GM12878 (cell line): ENCODE measurements at regions not wholly inside any gene's neighbourhood (a gene's known extent, or its start where the extent isn't known, plus 50 kb on each side); places are given as distances from the start of the nearest gene placed in this dataset.

Experiments
- ATAC-seq: fragments of 200-7000 bp; cut with Tn5 transposase; 3 replicates; pipeline ENCODE4 v1.9.1; 2020; ENCODE audit warnings: mild to moderate bottlenecking, moderate library complexity
- BruUV-seq: library from RNA; stranded (reverse); fragments of 400-500 nt; replicated peaks from 2 replicates; lab custom pipeline; 2021; lab: Mats Ljungman, UMichigan
- CTCF ChIA-PET: fragments of 300-600 bp; sonication (Branson Sonifier 250); formaldehyde crosslinking; extraction: SDS; loops from one replicate; lab custom pipeline; 2021; ENCODE audit warnings: inconsistent platforms; lab: Yijun Ruan, JAX
- POLR2A ChIA-PET: fragments of 350-600 bp; formaldehyde crosslinking; extraction: SDS; loops from one replicate; lab custom pipeline; 2021; ENCODE audit warnings: inconsistent platforms; lab: Charles Lee
- RAD21 ChIA-PET: fragments of 300-600 bp; sonication (Branson Sonifier 250); formaldehyde crosslinking; loops from one replicate; lab custom pipeline; 2023; ENCODE audit warnings: antibody characterized with exemption; ENCODE audit not compliant: unreplicated experiment; lab: Charles Lee
- SMC1A ChIA-PET: fragments of 300-600 bp; sonication (Branson Sonifier 250); formaldehyde crosslinking; loops from one replicate; lab custom pipeline; 2023; ENCODE audit not compliant: unreplicated experiment, uncharacterized antibody; lab: Charles Lee
- DNase-seq: peaks from one replicate; pipeline ENCODE4 v3.0.0-alpha.2; 2011; ENCODE audit warnings: low read depth, low spot score
- FAIRE-seq: peaks from 3 replicates; lab custom pipeline; 2011; peaks lifted over from hg19 to GRCh38; lab: Jason Lieb, UNC
- H2AFZ ChIP-seq: 2 replicates; pipeline ENCODE4 v1.6.0; 2011; ENCODE audit warnings: low read depth, low read length, control low read depth; ENCODE audit not compliant: control insufficient read depth
- H3K27ac ChIP-seq: 2 replicates; pipeline ENCODE4 v1.5.1; 2011; ENCODE audit warnings: control low read depth; ENCODE audit not compliant: control insufficient read depth, insufficient read depth
- H3K27me3 ChIP-seq, 2 experiments: replicated peaks in 1 of 2; 2 replicates each; pipeline versions ENCODE4 v1.6.0 to v1.6.1; 2011; ENCODE audit warnings: low read length in 1 of 2; ENCODE audit not compliant: control insufficient read depth in 2 of 2, insufficient read depth in 2 of 2
- H3K36me3 ChIP-seq, 2 experiments: 2 replicates each; pipeline ENCODE4 v1.5.1; 2011; ENCODE audit warnings: low read length in 1 of 2; ENCODE audit not compliant: control insufficient read depth in 2 of 2, insufficient read depth in 2 of 2
- H3K4me1 ChIP-seq: 2 replicates; pipeline ENCODE4 v1.6.1; 2011; ENCODE audit warnings: mild to moderate bottlenecking, low read length, moderate library complexity, mixed read lengths; ENCODE audit not compliant: control insufficient read depth, insufficient read depth
- H3K4me2 ChIP-seq: 2 replicates; pipeline ENCODE4 v1.6.0; 2011; ENCODE audit warnings: control low read depth; ENCODE audit not compliant: control insufficient read depth, insufficient read depth
- H3K4me3 ChIP-seq: fragments of 200-600 bp; sonication (generic); 2 replicates; pipeline ENCODE4 v1.5.1; 2016
- H3K79me2 ChIP-seq: 2 replicates; pipeline ENCODE4 v1.6.0; 2011; ENCODE audit warnings: low read length; ENCODE audit not compliant: control insufficient read depth, insufficient read depth
- H3K9ac ChIP-seq: 2 replicates; pipeline ENCODE4 v1.8.0; 2011; ENCODE audit warnings: low read length, control low read depth, mixed read lengths; ENCODE audit not compliant: control insufficient read depth, insufficient read depth
- H3K9me3 ChIP-seq: replicated peaks from 3 replicates; pipeline ENCODE4 v1.5.1; 2011; ENCODE audit warnings: mild to moderate bottlenecking, low read length; ENCODE audit not compliant: control insufficient read depth, insufficient read depth
- H4K20me1 ChIP-seq: 2 replicates; pipeline ENCODE4 v1.6.0; 2011; ENCODE audit not compliant: control insufficient read depth, insufficient read depth
- BACH1 ChIP-seq: fragments of 450-650 bp; IDR thresholded peaks from 2 replicates; pipeline ENCODE4 v1.6.1; 2017; ENCODE audit warnings: mild to moderate bottlenecking, borderline replicate concordance
- CTCF ChIP-seq, 3 experiments: IDR thresholded peaks in 2 of 3; conservative IDR thresholded peaks in 1 of 3; 2 replicates each; pipeline ENCODE4 v1.5.1; 2011; ENCODE audit warnings: low read depth in 3 of 3, low read length in 3 of 3, mild to moderate bottlenecking in 3 of 3, control low read depth in 2 of 3, moderate library complexity in 2 of 3, inconsistent platforms in 1 of 3, mixed read lengths in 1 of 3; ENCODE audit not compliant: control insufficient read depth in 2 of 3, insufficient read depth in 1 of 3; ENCODE audit errors: extremely low read depth in 1 of 3
- EZH2 ChIP-seq: IDR thresholded peaks from 2 replicates; pipeline ENCODE4 v1.6.1; 2012; ENCODE audit warnings: low read depth, mild to moderate bottlenecking, control low read depth, inconsistent platforms, low read length, borderline replicate concordance; ENCODE audit not compliant: control insufficient read depth
- FOS ChIP-seq: IDR thresholded peaks from 3 replicates; pipeline ENCODE4 v1.6.1; 2011; ENCODE audit warnings: borderline replicate concordance; ENCODE audit not compliant: insufficient read length; ENCODE audit errors: extremely low read depth
- FOXK2 ChIP-seq: fragments of 450-650 bp; IDR thresholded peaks from 2 replicates; pipeline ENCODE4 v1.6.1; 2017; ENCODE audit warnings: mild to moderate bottlenecking, moderate library complexity
- HDAC2 ChIP-seq: fragments of 200-600 bp; sonication (generic); IDR thresholded peaks from 2 replicates; pipeline ENCODE4 v1.6.1; 2017
- HDGF ChIP-seq: fragments of 450-650 bp; IDR thresholded peaks from 2 replicates; pipeline ENCODE4 v1.6.1; 2016; ENCODE audit warnings: antibody characterized with exemption
- PRDM15 ChIP-seq: fragments of 450-650 bp; formaldehyde crosslinking; IDR thresholded peaks from 2 replicates; pipeline ENCODE4 v1.4.0; 2020; ENCODE audit warnings: mild to moderate bottlenecking, moderate library complexity
- SMAD1 ChIP-seq: fragments of 450-650 bp; IDR thresholded peaks from 2 replicates; pipeline ENCODE4 v1.6.1; 2018; ENCODE audit warnings: mild to moderate bottlenecking, low read depth; ENCODE audit not compliant: partially characterized antibody
- STAT3 ChIP-seq: IDR thresholded peaks from 2 replicates; pipeline ENCODE4 v1.6.1; 2011; ENCODE audit warnings: low read depth, low read length, improper control_type of control experiment
- SUZ12 ChIP-seq: fragments of 200-600 bp; sonication (generic); IDR thresholded peaks from one replicate; pipeline ENCODE4 v1.6.1; 2018; ENCODE audit warnings: antibody characterized with exemption, mild to moderate bottlenecking; ENCODE audit not compliant: unreplicated experiment
- ZBTB33 ChIP-seq: fragments of 450-650 bp; IDR thresholded peaks from 2 replicates; pipeline ENCODE4 v1.6.1; 2017; ENCODE audit warnings: mild to moderate bottlenecking
- ZNF24 ChIP-seq: fragments of 450-650 bp; IDR thresholded peaks from 2 replicates; pipeline ENCODE4 v1.6.1; 2017; ENCODE audit warnings: antibody characterized with exemption, mild to moderate bottlenecking
- WGBS: methylation state at CpG from one replicate; pipeline ENCODE4 v1.1.6; 2016; ENCODE audit warnings: low lambda C conversion rate; ENCODE audit not compliant: insufficient replicate concordance, insufficient coverage; ENCODE audit errors: missing lambda C conversion rate; 5-methylcytosine and 5-hydroxymethylcytosine counted together
- in situ Hi-C: fragments of 300-500 bp; cut with MboI; formaldehyde crosslinking; loops from 9 replicates; pipeline ENCODE4 v1.14.3; 2018; ENCODE audit warnings: mixed read lengths
- intact Hi-C: fragments of 100-400 bp; cut with micrococcal nuclease; formaldehyde crosslinking; loops from one replicate; pipeline ENCODE4 v1.14.2; 2022; ENCODE audit not compliant: unreplicated experiment
- TF ChIP-seq, protein P1 (sequence below): fragments of 450-650 bp; IDR thresholded peaks from 2 replicates; pipeline ENCODE4 v1.6.1; 2018; ENCODE audit warnings: borderline replicate concordance, mild to moderate bottlenecking; ENCODE audit not compliant: partially characterized antibody

- FAIRE-seq (no peak), ATAC-seq (no peak), DNase-seq (no peak)
- intact Hi-C loops (no loop called here), in situ Hi-C loops (no loop called here)
- no peak overlapping the region for H3K9ac ChIP-seq
- H3K4me3 ChIP-seq: no peak overlapping the region
- no peak overlapping the region for H3K27ac ChIP-seq
- H3K36me3 ChIP-seq: no peaks in the 10 kb centered on the region
- WGBS: 40% methylated on average over 4 of the region's 4 CpGs
- POLR2A ChIA-PET: no interaction called here
- no TSS peak for BruUV-seq
- no peak overlapping the region for H3K4me2 ChIP-seq
- CTCF ChIA-PET: no interaction called here
- RAD21 ChIA-PET: no interaction called here
- no peaks in the 10 kb centered on the region for H3K9me3 ChIP-seq
- H3K27me3 ChIP-seq: no peaks in the 10 kb centered on the region
- H2AFZ ChIP-seq: no peak overlapping the region
- H3K79me2 ChIP-seq: no peaks in the 10 kb centered on the region
- H4K20me1 ChIP-seq: no peaks in the 10 kb centered on the region
- SMC1A ChIA-PET: interaction anchor here (0.7 kb wide), 1 partner anchor 39 kb away, joined by 3 read pairs; no protein-coding TSS in a partner anchor
- no peaks in the 10 kb centered on the region for H3K4me1 ChIP-seq
- TF ChIP-seq BACH1 (no peak), HDGF (no peak), SMAD1 (no peak), PRDM15 (CRISPR knock-in tag) (no peak), FOS (no peak), HDAC2 (no peak), STAT3 (no peak), FOXK2 (no peak), CTCF (IDR thresholded peaks at IDR 0.05 in 2 of 3, conservative IDR thresholded peaks at IDR 0.05 in 1 of 3; ENCODE audit: control insufficient read depth in 2 of 3, extremely low read depth in 1 of 3, insufficient read depth in 1 of 3, low read depth in 3 of 3, low read length in 3 of 3) (no peak), SUZ12 (no peak), ZBTB33 (no peak), EZH2 (no peak), ZNF24 (no peak)
- TF ChIP-seq, protein P1, sequence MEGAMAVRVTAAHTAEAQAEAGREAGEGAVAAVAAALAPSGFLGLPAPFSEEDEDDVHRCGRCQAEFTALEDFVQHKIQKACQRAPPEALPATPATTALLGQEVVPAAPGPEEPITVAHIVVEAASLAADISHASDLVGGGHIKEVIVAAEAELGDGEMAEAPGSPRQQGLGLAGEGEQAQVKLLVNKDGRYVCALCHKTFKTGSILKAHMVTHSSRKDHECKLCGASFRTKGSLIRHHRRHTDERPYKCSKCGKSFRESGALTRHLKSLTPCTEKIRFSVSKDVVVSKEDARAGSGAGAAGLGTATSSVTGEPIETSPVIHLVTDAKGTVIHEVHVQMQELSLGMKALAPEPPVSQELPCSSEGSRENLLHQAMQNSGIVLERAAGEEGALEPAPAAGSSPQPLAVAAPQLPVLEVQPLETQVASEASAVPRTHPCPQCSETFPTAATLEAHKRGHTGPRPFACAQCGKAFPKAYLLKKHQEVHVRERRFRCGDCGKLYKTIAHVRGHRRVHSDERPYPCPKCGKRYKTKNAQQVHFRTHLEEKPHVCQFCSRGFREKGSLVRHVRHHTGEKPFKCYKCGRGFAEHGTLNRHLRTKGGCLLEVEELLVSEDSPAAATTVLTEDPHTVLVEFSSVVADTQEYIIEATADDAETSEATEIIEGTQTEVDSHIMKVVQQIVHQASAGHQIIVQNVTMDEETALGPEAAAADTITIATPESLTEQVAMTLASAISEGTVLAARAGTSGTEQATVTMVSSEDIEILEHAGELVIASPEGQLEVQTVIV: no peak
These were observed 395.9 kb downstream of the SAMD5 start for GRCh38 chr6:147904416-147904815.
